Left ventricle myocardium inferior (tissue), 1 donor: ENCODE measurements at regions not wholly inside any gene's neighbourhood (a gene's known extent, or its start where the extent isn't known, plus 50 kb on each side); places are given as distances from the start of the nearest gene placed in this dataset.

Source experiments
- DNase-seq: peaks from one replicate; pipeline ENCODE4 v3.0.0-alpha.2; 2020
- H3K27ac ChIP-seq: fragments of 200-600 bp; replicated peaks from 2 replicates; pipeline ENCODE4 v1.8.0; 2021
- H3K27me3 ChIP-seq: fragments of 200-600 bp; 2 replicates; pipeline ENCODE4 v1.8.0; 2021; ENCODE audit warnings: low read depth
- H3K36me3 ChIP-seq: fragments of 200-600 bp; 2 replicates; pipeline ENCODE4 v1.8.0; 2021
- H3K4me1 ChIP-seq: fragments of 200-600 bp; 2 replicates; pipeline ENCODE4 v1.8.0; 2021
- H3K4me3 ChIP-seq: fragments of 200-600 bp; 2 replicates; pipeline ENCODE4 v1.8.0; 2021; ENCODE audit warnings: mild to moderate bottlenecking, moderate library complexity
- H3K9me3 ChIP-seq: fragments of 200-600 bp; replicated peaks from 2 replicates; pipeline ENCODE4 v1.8.0; 2021
- CTCF ChIP-seq: fragments of 200-600 bp; IDR thresholded peaks from 2 replicates; pipeline ENCODE4 v1.8.0; 2021; ENCODE audit warnings: antibody characterized with exemption, mild to moderate bottlenecking, borderline replicate concordance
- intact Hi-C: fragments of 100-400 bp; cut with micrococcal nuclease; formaldehyde crosslinking; loops from one replicate; pipeline ENCODE4 v1.11.0; 2022
- donor health status: DM: no; HTN: yes; CAD: no; lungs with severe emphysema.

GRCh38 chr21:16058896-16059295 is 329.1 kb downstream of the USP25 start:
- no peaks in the 10 kb centered on the region for H3K36me3 ChIP-seq
- H3K27me3 ChIP-seq: no peaks in the 10 kb centered on the region
- no peaks in the 10 kb centered on the region for H3K4me1 ChIP-seq
- H3K27ac ChIP-seq: no peak overlapping the region
- no peak for TF ChIP-seq CTCF
- peaks cover under 1% of the 10 kb centered on the region for H3K9me3 ChIP-seq
- H3K4me3 ChIP-seq: no peak overlapping the region
- no peak for DNase-seq
- intact Hi-C loops: no loop called here

GRCh38 chr21:16059981-16060380 is 330.2 kb downstream of the USP25 start:
- Histone ChIP-seq H3K9me3 (no peaks in the 10 kb centered on the region), H3K27me3 (no peaks in the 10 kb centered on the region), H3K4me3 (no peak overlapping the region), H3K4me1 (no peaks in the 10 kb centered on the region), H3K36me3 (no peaks in the 10 kb centered on the region), H3K27ac (no peak overlapping the region)
- no peak for TF ChIP-seq CTCF
- no peak for DNase-seq
- intact Hi-C loops: loop anchor here (10.0 kb wide), 1 partner anchor 65 kb away; no protein-coding TSS in a partner anchor

DNA sequence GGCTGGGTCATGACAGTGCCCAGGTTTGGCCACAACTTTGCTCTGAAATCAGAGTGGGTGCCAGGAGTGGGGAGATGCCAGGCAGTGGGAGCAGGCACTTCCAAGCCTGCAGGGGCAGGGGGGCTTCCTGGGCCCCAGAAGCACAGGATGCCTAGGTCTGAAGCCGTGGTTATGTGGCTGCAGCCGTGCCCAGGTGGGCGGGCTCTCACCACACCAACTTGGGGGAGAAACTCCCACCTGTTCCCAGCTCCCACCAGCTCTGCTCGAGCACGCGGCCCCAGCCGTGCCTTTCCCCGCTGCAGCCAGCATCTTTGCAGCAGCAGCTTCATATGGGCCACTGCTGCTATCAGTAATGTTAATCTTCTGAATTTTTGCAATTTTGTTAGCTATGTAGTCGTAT is 331.4 kb downstream of the USP25 start:
- Histone ChIP-seq H3K4me1 (no peaks in the 10 kb centered on the region), H3K36me3 (no peaks in the 10 kb centered on the region), H3K4me3 (no peak overlapping the region), H3K27me3 (no peaks in the 10 kb centered on the region), H3K9me3 (peaks cover 4% of the 10 kb centered on the region), H3K27ac (no peak overlapping the region)
- no peak for DNase-seq
- no peak for TF ChIP-seq CTCF
- intact Hi-C loops: loop anchor here (10.0 kb wide), 1 partner anchor 64 kb away; no protein-coding TSS in a partner anchor

- peaks cover 4% of the 10 kb centered on the region for H3K9me3 ChIP-seq
- H3K4me3 ChIP-seq: no peak overlapping the region
- intact Hi-C loops: loop anchor here (10.0 kb wide), 1 partner anchor 55 kb away; no protein-coding TSS in a partner anchor
- H3K27me3 ChIP-seq: no peaks in the 10 kb centered on the region
- H3K4me1 ChIP-seq: no peaks in the 10 kb centered on the region
- H3K27ac ChIP-seq: no peak overlapping the region
- no peak for TF ChIP-seq CTCF
- H3K36me3 ChIP-seq: no peaks in the 10 kb centered on the region
- DNase-seq: no peak
These were observed 339.7 kb downstream of the USP25 start for GRCh38 chr21:16069178-16070112.

- intact Hi-C loops: no loop called here
These were observed 340.4 kb downstream of the USP25 start for GRCh38 chr21:16070207-16070651.

More at GRCh38 chr21:16070207-16070651, 340.4 kb downstream of the USP25 start:
- no peaks in the 10 kb centered on the region for H3K27me3 ChIP-seq
- TF ChIP-seq CTCF: no peak
- H3K4me1 ChIP-seq: no peaks in the 10 kb centered on the region
- no peak overlapping the region for H3K27ac ChIP-seq
- no peak for DNase-seq
- H3K4me3 ChIP-seq: no peak overlapping the region
- no peaks in the 10 kb centered on the region for H3K36me3 ChIP-seq
- peaks cover 4% of the 10 kb centered on the region for H3K9me3 ChIP-seq
